ENCODE measurements at regions not wholly inside any gene's neighbourhood (a gene's known extent, or its start where the extent isn't known, plus 50 kb on each side); places are given as distances from the start of the nearest gene placed in this dataset.
"Not testable (repeated sequence)": the region's sequence is repeated elsewhere in the genome, so short reads cannot be mapped to it uniquely, and the experiment has no call there.

- DNase-seq (no peak), ATAC-seq (no peak)
These were observed 98.7 kb upstream of the TLL1 start for GRCh38 chr4:165774326-165774725.

GRCh38 chr4:165779950-165780670 lies 92.9 kb upstream of the TLL1 start:
- ATAC-seq (no peak), DNase-seq (no peak)

GRCh38 chr4:165780735-165781134 lies 92.3 kb upstream of the TLL1 start:
- ATAC-seq (no peak), DNase-seq (no peak)

- DNase-seq (no peak), ATAC-seq (no peak)
These were observed 90.4 kb upstream of the TLL1 start for GRCh38 chr4:165782623-165783022.

- DNase-seq = no peak
- no peak for ATAC-seq
These were observed 89.4 kb upstream of the TLL1 start for GRCh38 chr4:165783626-165784025.

- DNase-seq (no peak), ATAC-seq (no peak)
These were observed 88.4 kb upstream of the TLL1 start for GRCh38 chr4:165784672-165785071.

- DNase-seq = no peak
- ATAC-seq = no peak
These were observed 87.7 kb upstream of the TLL1 start for GRCh38 chr4:165785337-165785736.

- DNase-seq = no peak
- ATAC-seq = no peak
These were observed 85.3 kb upstream of the TLL1 start for GRCh38 chr4:165787516-165788274.

GRCh38 chr4:165788686-165789463 lies 84.2 kb upstream of the TLL1 start:
- no peak for DNase-seq
- no peak for ATAC-seq

GRCh38 chr4:165793236-165793635 lies 79.8 kb upstream of the TLL1 start:
- ATAC-seq = no peak
- DNase-seq = no peak

- DNase-seq (no peak), ATAC-seq (no peak)
These were observed 78.2 kb upstream of the TLL1 start for GRCh38 chr4:165794834-165795233.

- no peak for ATAC-seq
- DNase-seq = no peak
These were observed 73.6 kb upstream of the TLL1 start for GRCh38 chr4:165799384-165799815.

- no peak for ATAC-seq
These were observed 70.6 kb upstream of the TLL1 start for GRCh38 chr4:165802452-165802851.

GRCh38 chr4:165803005-165803404 lies 70.0 kb upstream of the TLL1 start:
- no peak for DNase-seq
- ATAC-seq = no peak

More at GRCh38 chr4:165802452-165802851, 70.6 kb upstream of the TLL1 start:
- no peak for DNase-seq

GRCh38 chr4:165805406-165805805 lies 67.6 kb upstream of the TLL1 start:
- ATAC-seq (no peak), DNase-seq (no peak)

- no peak for DNase-seq
- no peak for ATAC-seq
These were observed 66.4 kb upstream of the TLL1 start for GRCh38 chr4:165806613-165807012.

- DNase-seq = no peak
- no peak for ATAC-seq
These were observed 62.3 kb upstream of the TLL1 start for GRCh38 chr4:165810726-165811125.

- ATAC-seq (no peak), DNase-seq (no peak)
These were observed 59.4 kb upstream of the TLL1 start for GRCh38 chr4:165813606-165814005.

GRCh38 chr4:165814256-165815020 lies 58.6 kb upstream of the TLL1 start:
- DNase-seq = no peak
- ATAC-seq = no peak

- DNase-seq, ATAC-seq: not testable (repeated sequence)
These were observed 53.9 kb upstream of the TLL1 start for GRCh38 chr4:165819126-165819525.
